NCI-H1436 treated with DMSO at 0.1 percent for 48 hours (cell line): ENCODE measurements at regions not wholly inside any gene's neighbourhood (a gene's known extent, or its start where the extent isn't known, plus 50 kb on each side); places are given as distances from the start of the nearest gene placed in this dataset.
"Not testable (repeated sequence)": the region's sequence is repeated elsewhere in the genome, so short reads cannot be mapped to it uniquely, and the experiment has no call there.

ENCODE experiments used
- DNase-seq: peaks from one replicate; lab custom pipeline; 2025; lab: John Stamatoyannopoulos, UW

- DNase-seq, result no peak
Observed at GRCh38 chr12:89062996-89063395, 289.3 kb downstream of the DUSP6 start.

GRCh38 chr12:89059721-89060541 lies 292.4 kb downstream of the DUSP6 start:
- DNase-seq, result no peak

- no peak for DNase-seq
Observed at GRCh38 chr12:89059056-89059455, 293.2 kb downstream of the DUSP6 start.

- DNase-seq, result no peak
Observed at GRCh38 chr12:89058402-89058801, 293.9 kb downstream of the DUSP6 start.

- not testable (repeated sequence) for DNase-seq
Observed at GRCh38 chr12:89053817-89054216, 298.5 kb downstream of the DUSP6 start.

GRCh38 chr12:89051065-89051677 lies 301.1 kb downstream of the DUSP6 start:
- DNase-seq, result no peak

- DNase-seq, result no peak
Observed at GRCh38 chr12:89047856-89048418, 304.4 kb downstream of the DUSP6 start.

- DNase-seq, result no peak
Observed at GRCh38 chr12:89041078-89041477, 311.2 kb downstream of the DUSP6 start.

GRCh38 chr12:89040146-89040964 lies 311.9 kb downstream of the DUSP6 start:
- DNase-seq, result no peak

- DNase-seq, result no peak
Observed at GRCh38 chr12:89038831-89039512, 313.3 kb downstream of the DUSP6 start.

- no peak for DNase-seq
Observed at GRCh38 chr12:89033062-89033461, 319.2 kb downstream of the DUSP6 start.

- no peak for DNase-seq
Observed at GRCh38 chr12:89029961-89030360, 322.3 kb downstream of the DUSP6 start.

GRCh38 chr12:89024580-89024979 lies 327.7 kb downstream of the DUSP6 start:
- no peak for DNase-seq

GRCh38 chr12:89023936-89024335 lies 328.4 kb downstream of the DUSP6 start:
- no peak for DNase-seq

GRCh38 chr12:89020689-89021088 lies 331.6 kb downstream of the DUSP6 start:
- DNase-seq, result no peak

GRCh38 chr12:89020121-89020480 lies 332.2 kb downstream of the DUSP6 start:
- no peak for DNase-seq

- peak; percentile 21 for DNase-seq
Observed at GRCh38 chr12:89019439-89020120, 332.7 kb downstream of the DUSP6 start.

- DNase-seq, result no peak
Observed at GRCh38 chr12:89016970-89017778, 335.1 kb downstream of the DUSP6 start.

- DNase-seq, result no peak
Observed at GRCh38 chr12:89015419-89015818, 336.9 kb downstream of the DUSP6 start.

- no peak for DNase-seq
Observed at GRCh38 chr12:88998421-88998820, 353.9 kb downstream of the DUSP6 start.
